ENCODE measurements at regions not wholly inside any gene's neighbourhood (a gene's known extent, or its start where the extent isn't known, plus 50 kb on each side); places are given as distances from the start of the nearest gene placed in this dataset.

- TF ChIP-seq ZNF462 (CRISPR knock-in tag; IDR thresholded peaks at IDR 0.05) (no peak), ZNF114 (CRISPR knock-in tag; IDR thresholded peaks at IDR 0.05) (no peak), JUNB (IDR thresholded peaks at IDR 0.05; ENCODE audit: unreplicated experiment) (no peak)
These were observed 126.7 kb downstream of the FOXB1 start (continued) for GRCh38 chr15:60130821-60131220.

- no peaks in the 10 kb centered on the region for H3K36me3 ChIP-seq (ENCODE audit: insufficient read depth)
- H3K36me3 Mint-ChIP-seq (ENCODE audit: low read depth), result no peaks in the 10 kb centered on the region
- no peak for DNase-seq (ENCODE audit: low spot score)
- H3K27ac ChIP-seq (ENCODE audit: low read depth), result no peak overlapping the region
- peaks cover 4% of the 10 kb centered on the region for H3K27me3 Mint-ChIP-seq (ENCODE audit: insufficient read depth, low read depth, poor library complexity)
- no peaks in the 10 kb centered on the region for H3K27me3 ChIP-seq (ENCODE audit: insufficient read depth)
- H3K4me3 Mint-ChIP-seq, result no peak overlapping the region
- H3K4me2 ChIP-seq, result no peak overlapping the region
- H4K20me1 ChIP-seq (replicated peaks; ENCODE audit: insufficient read depth), result no peaks in the 10 kb centered on the region
- ATAC-seq, result peak; percentile 45; the same call in 2 of the 3 replicates
- no peak overlapping the region for H3K4me3 ChIP-seq
- peaks cover 8% of the 10 kb centered on the region; the same call in 1 of the 2 replicates for H3K4me1 ChIP-seq (ENCODE audit: insufficient read depth)
- H2AFZ ChIP-seq, result no peak overlapping the region
- no peaks in the 10 kb centered on the region; the same call in none of the 2 replicates for H3K9me2 ChIP-seq (ENCODE audit: insufficient read depth)
- TF ChIP-seq CTCF (conservative IDR thresholded peaks at IDR 0.05; ENCODE audit: low read depth in 2 of 2), result peak; percentile 27 to 45; a peak in 2 of 4 replicates
- TF ChIP-seq ZNF331 (CRISPR knock-in tag; IDR thresholded peaks at IDR 0.05; ENCODE audit: low read depth), result no peak
- no peak for TF ChIP-seq CREB1 (CRISPR knock-in tag; IDR thresholded peaks at IDR 0.05; ENCODE audit: low read depth)
- no peak for TF ChIP-seq ETS1 (IDR thresholded peaks at IDR 0.05)
- no peak for TF ChIP-seq EZH2phosphoT487 (IDR thresholded peaks at IDR 0.05; ENCODE audit: unreplicated experiment)
- TF ChIP-seq REST (IDR thresholded peaks at IDR 0.05; ENCODE audit: unreplicated experiment), result no peak
- no peaks in the 10 kb centered on the region for H3K79me2 ChIP-seq (replicated peaks; ENCODE audit: insufficient read depth)
- H3K4me1 Mint-ChIP-seq, result peaks cover 21% of the 10 kb centered on the region
- no peak overlapping the region for H3K27ac Mint-ChIP-seq
- no peaks in the 10 kb centered on the region for H3F3A ChIP-seq (replicated peaks; ENCODE audit: low read depth)
- H3K9me3 Mint-ChIP-seq, result no peaks in the 10 kb centered on the region
These were observed 130.5 kb downstream of the FOXB1 start for GRCh38 chr15:60134609-60135008.
